ENCODE measurements at regions not wholly inside any gene's neighbourhood (a gene's known extent, or its start where the extent isn't known, plus 50 kb on each side); places are given as distances from the start of the nearest gene placed in this dataset.
A peak's percentile ranks its signal among the peaks of the same experiment; 100 is the strongest.

DNA sequence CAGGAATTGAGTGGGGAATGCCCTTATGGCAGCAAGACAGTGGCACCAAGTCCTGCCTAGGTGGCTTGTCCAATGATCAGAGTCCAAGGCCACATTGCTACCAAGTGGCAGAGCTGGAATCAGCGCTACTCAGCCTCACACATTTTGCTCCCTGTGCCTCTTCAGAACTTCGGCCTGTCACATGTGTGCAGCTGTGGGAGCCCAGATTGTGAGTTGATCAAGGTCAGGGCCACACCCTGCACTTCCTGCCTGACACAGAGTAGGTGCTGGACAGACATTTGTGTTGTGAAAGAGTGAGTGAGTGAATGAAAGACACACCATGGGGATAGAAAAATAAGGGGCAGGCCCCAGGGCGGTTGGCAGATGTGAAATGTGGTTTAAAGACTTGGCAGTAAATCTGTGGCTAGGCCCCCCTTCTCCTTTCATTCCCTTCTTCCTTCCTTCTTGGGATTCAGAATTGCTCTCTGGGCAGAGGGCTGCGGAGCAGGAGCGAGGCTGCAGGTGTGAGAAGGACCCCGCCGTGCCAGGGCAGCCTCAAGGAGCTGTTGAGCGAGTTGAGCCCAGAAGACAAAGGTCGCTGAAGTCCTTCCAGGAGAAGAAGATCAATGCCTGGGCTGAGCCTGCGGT is 83.5 kb downstream of the SLC25A47 start (continued):
- TF ChIP-seq, protein P1, sequence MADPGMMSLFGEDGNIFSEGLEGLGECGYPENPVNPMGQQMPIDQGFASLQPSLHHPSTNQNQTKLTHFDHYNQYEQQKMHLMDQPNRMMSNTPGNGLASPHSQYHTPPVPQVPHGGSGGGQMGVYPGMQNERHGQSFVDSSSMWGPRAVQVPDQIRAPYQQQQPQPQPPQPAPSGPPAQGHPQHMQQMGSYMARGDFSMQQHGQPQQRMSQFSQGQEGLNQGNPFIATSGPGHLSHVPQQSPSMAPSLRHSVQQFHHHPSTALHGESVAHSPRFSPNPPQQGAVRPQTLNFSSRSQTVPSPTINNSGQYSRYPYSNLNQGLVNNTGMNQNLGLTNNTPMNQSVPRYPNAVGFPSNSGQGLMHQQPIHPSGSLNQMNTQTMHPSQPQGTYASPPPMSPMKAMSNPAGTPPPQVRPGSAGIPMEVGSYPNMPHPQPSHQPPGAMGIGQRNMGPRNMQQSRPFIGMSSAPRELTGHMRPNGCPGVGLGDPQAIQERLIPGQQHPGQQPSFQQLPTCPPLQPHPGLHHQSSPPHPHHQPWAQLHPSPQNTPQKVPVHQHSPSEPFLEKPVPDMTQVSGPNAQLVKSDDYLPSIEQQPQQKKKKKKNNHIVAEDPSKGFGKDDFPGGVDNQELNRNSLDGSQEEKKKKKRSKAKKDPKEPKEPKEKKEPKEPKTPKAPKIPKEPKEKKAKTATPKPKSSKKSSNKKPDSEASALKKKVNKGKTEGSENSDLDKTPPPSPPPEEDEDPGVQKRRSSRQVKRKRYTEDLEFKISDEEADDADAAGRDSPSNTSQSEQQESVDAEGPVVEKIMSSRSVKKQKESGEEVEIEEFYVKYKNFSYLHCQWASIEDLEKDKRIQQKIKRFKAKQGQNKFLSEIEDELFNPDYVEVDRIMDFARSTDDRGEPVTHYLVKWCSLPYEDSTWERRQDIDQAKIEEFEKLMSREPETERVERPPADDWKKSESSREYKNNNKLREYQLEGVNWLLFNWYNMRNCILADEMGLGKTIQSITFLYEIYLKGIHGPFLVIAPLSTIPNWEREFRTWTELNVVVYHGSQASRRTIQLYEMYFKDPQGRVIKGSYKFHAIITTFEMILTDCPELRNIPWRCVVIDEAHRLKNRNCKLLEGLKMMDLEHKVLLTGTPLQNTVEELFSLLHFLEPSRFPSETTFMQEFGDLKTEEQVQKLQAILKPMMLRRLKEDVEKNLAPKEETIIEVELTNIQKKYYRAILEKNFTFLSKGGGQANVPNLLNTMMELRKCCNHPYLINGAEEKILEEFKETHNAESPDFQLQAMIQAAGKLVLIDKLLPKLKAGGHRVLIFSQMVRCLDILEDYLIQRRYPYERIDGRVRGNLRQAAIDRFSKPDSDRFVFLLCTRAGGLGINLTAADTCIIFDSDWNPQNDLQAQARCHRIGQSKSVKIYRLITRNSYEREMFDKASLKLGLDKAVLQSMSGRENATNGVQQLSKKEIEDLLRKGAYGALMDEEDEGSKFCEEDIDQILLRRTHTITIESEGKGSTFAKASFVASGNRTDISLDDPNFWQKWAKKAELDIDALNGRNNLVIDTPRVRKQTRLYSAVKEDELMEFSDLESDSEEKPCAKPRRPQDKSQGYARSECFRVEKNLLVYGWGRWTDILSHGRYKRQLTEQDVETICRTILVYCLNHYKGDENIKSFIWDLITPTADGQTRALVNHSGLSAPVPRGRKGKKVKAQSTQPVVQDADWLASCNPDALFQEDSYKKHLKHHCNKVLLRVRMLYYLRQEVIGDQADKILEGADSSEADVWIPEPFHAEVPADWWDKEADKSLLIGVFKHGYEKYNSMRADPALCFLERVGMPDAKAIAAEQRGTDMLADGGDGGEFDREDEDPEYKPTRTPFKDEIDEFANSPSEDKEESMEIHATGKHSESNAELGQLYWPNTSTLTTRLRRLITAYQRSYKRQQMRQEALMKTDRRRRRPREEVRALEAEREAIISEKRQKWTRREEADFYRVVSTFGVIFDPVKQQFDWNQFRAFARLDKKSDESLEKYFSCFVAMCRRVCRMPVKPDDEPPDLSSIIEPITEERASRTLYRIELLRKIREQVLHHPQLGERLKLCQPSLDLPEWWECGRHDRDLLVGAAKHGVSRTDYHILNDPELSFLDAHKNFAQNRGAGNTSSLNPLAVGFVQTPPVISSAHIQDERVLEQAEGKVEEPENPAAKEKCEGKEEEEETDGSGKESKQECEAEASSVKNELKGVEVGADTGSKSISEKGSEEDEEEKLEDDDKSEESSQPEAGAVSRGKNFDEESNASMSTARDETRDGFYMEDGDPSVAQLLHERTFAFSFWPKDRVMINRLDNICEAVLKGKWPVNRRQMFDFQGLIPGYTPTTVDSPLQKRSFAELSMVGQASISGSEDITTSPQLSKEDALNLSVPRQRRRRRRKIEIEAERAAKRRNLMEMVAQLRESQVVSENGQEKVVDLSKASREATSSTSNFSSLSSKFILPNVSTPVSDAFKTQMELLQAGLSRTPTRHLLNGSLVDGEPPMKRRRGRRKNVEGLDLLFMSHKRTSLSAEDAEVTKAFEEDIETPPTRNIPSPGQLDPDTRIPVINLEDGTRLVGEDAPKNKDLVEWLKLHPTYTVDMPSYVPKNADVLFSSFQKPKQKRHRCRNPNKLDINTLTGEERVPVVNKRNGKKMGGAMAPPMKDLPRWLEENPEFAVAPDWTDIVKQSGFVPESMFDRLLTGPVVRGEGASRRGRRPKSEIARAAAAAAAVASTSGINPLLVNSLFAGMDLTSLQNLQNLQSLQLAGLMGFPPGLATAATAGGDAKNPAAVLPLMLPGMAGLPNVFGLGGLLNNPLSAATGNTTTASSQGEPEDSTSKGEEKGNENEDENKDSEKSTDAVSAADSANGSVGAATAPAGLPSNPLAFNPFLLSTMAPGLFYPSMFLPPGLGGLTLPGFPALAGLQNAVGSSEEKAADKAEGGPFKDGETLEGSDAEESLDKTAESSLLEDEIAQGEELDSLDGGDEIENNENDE (IDR thresholded peaks at IDR 0.05; ENCODE audit: low read depth, low read length) = no peak
- TF ChIP-seq, protein P2, sequence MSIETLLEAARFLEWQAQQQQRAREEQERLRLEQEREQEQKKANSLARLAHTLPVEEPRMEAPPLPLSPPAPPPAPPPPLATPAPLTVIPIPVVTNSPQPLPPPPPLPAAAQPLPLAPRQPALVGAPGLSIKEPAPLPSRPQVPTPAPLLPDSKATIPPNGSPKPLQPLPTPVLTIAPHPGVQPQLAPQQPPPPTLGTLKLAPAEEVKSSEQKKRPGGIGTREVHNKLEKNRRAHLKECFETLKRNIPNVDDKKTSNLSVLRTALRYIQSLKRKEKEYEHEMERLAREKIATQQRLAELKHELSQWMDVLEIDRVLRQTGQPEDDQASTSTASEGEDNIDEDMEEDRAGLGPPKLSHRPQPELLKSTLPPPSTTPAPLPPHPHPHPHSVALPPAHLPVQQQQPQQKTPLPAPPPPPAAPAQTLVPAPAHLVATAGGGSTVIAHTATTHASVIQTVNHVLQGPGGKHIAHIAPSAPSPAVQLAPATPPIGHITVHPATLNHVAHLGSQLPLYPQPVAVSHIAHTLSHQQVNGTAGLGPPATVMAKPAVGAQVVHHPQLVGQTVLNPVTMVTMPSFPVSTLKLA (conservative IDR thresholded peaks at IDR 0.05) = peak in 1 of 2 experiments; percentile 39; a peak in 1 of 4 replicates
- TF ChIP-seq TAF15 (IDR thresholded peaks at IDR 0.05; ENCODE audit: low read depth, low read length) (no peak), ZNF232 (CRISPR knock-in tag; IDR thresholded peaks at IDR 0.05) (no peak), MTA2 (IDR thresholded peaks at IDR 0.05; ENCODE audit: low read depth) (no peak), ZNF785 (CRISPR knock-in tag; IDR thresholded peaks at IDR 0.05) (no peak), NR2F6 (CRISPR knock-in tag; IDR thresholded peaks at IDR 0.05) (no peak), ZC3H8 (IDR thresholded peaks at IDR 0.05) (no peak), SRSF3 (IDR thresholded peaks at IDR 0.05; ENCODE audit: insufficient read depth, low read length) (no peak), CBFA2T3 (IDR thresholded peaks at IDR 0.05) (peak; percentile 83), CHD4 (IDR thresholded peaks at IDR 0.05; ENCODE audit: insufficient read depth, insufficient replicate concordance, low read depth, low read length, poor library complexity, severe bottlenecking) (no peak), ZNF77 (CRISPR knock-in tag; IDR thresholded peaks at IDR 0.05) (no peak), ZNF76 (CRISPR knock-in tag; IDR thresholded peaks at IDR 0.05; ENCODE audit: borderline replicate concordance) (no peak), HMG20B (CRISPR knock-in tag; IDR thresholded peaks at IDR 0.05) (no peak)
- TF ChIP-seq, protein P3, sequence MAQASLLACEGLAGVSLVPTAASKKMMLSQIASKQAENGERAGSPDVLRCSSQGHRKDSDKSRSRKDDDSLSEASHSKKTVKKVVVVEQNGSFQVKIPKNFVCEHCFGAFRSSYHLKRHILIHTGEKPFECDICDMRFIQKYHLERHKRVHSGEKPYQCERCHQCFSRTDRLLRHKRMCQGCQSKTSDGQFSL (CRISPR knock-in tag; IDR thresholded peaks at IDR 0.05) = no peak
- TF ChIP-seq, protein P3 (tag; IDR thresholded peaks at IDR 0.05) = no peak
